GM10248 (cell line): ENCODE measurements at regions not wholly inside any gene's neighbourhood (a gene's known extent, or its start where the extent isn't known, plus 50 kb on each side); places are given as distances from the start of the nearest gene placed in this dataset.
"Not testable (repeated sequence)": the region's sequence is repeated elsewhere in the genome, so short reads cannot be mapped to it uniquely, and the experiment has no call there.

Source experiments
- CTCF ChIA-PET: fragments of 300-600 bp; sonication (Branson Sonifier 250); formaldehyde crosslinking; extraction: SDS; loops from one replicate; lab custom pipeline; 2021; ENCODE audit warnings: antibody characterized with exemption; lab: Yijun Ruan, JAX
- POLR2A ChIA-PET: fragments of 350-650 bp; sonication (Branson Sonifier 250); formaldehyde crosslinking; extraction: SDS; loops from one replicate; lab custom pipeline; 2020; ENCODE audit warnings: antibody characterized with exemption; lab: Yijun Ruan, JAX
- DNase-seq: peaks from one replicate; pipeline ENCODE4 v3.0.0; 2012; ENCODE audit errors: extremely low spot score
- CTCF ChIP-seq: IDR thresholded peaks from 2 replicates; pipeline ENCODE4 v1.5.1; 2012; ENCODE audit warnings: mild to moderate bottlenecking, low read depth; ENCODE audit errors: extremely low read depth, missing control alignments, control extremely low read depth

- no peak for TF ChIP-seq CTCF
- CTCF ChIA-PET: no interaction called here
- DNase-seq: no peak
- POLR2A ChIA-PET: no interaction called here
Observed at GRCh38 chr9:97790542-97790941, 62.5 kb upstream of the FOXE1 start.

GRCh38 chr9:97791542-97791941 is 61.5 kb upstream of the FOXE1 start:
- TF ChIP-seq CTCF: no peak
- DNase-seq: no peak
- CTCF ChIA-PET: interaction anchor here (0.9 kb wide), 1 partner anchor 57 kb away, joined by 3 read pairs; no protein-coding TSS in a partner anchor
- POLR2A ChIA-PET: no interaction called here

GRCh38 chr9:97793067-97793466 is 60.0 kb upstream of the FOXE1 start:
- no peak for TF ChIP-seq CTCF
- DNase-seq: no peak
- POLR2A ChIA-PET: no interaction called here
- CTCF ChIA-PET: interaction anchor here (1.5 to 1.7 kb wide), 2 partner anchors 12 to 26 kb away, joined by 3 read pairs; no protein-coding TSS in a partner anchor

GRCh38 chr9:97794666-97795065 is 58.4 kb upstream of the FOXE1 start:
- ChIA-PET POLR2A (no interaction called here), CTCF (no interaction called here)
- TF ChIP-seq CTCF: no peak
- DNase-seq: no peak

- CTCF ChIA-PET, DNase-seq, POLR2A ChIA-PET: not testable (repeated sequence)
Observed at GRCh38 chr9:97796176-97796575, 56.9 kb upstream of the FOXE1 start.

GRCh38 chr9:97801180-97801579 is 51.8 kb upstream of the FOXE1 start:
- no peak for TF ChIP-seq CTCF
- CTCF ChIA-PET: no interaction called here
- DNase-seq: no peak
- POLR2A ChIA-PET: no interaction called here

- CTCF ChIA-PET: no interaction called here
- POLR2A ChIA-PET: no interaction called here
- no peak for DNase-seq
- TF ChIP-seq CTCF: no peak
Observed at GRCh38 chr9:97802276-97802675, 50.8 kb upstream of the FOXE1 start.
